HG03135 (cell line): ENCODE measurements at regions not wholly inside any gene's neighbourhood (a gene's known extent, or its start where the extent isn't known, plus 50 kb on each side); places are given as distances from the start of the nearest gene placed in this dataset.

ENCODE experiments used
- ATAC-seq: cut with Tn5 transposase; IDR thresholded peaks from one replicate; pipeline ENCODE4 v1.9.1; 2021; ENCODE audit warnings: mild to moderate bottlenecking, moderate library complexity; ENCODE audit not compliant: unreplicated experiment

- ATAC-seq, result no peak
Measured at GRCh38 chr15:47824147-47824546, 106.8 kb downstream of the SEMA6D start.

GRCh38 chr15:47829667-47830066, 112.4 kb downstream of the SEMA6D start:
- no peak for ATAC-seq

- ATAC-seq, result no peak
Measured at GRCh38 chr15:47834093-47834492, 116.8 kb downstream of the SEMA6D start.

GRCh38 chr15:47839233-47839825, 122.0 kb downstream of the SEMA6D start:
- no peak for ATAC-seq

GRCh38 chr15:47843124-47843663, 125.9 kb downstream of the SEMA6D start:
- no peak for ATAC-seq

- ATAC-seq, result no peak
Measured at GRCh38 chr15:47844437-47844836, 127.1 kb downstream of the SEMA6D start.

GRCh38 chr15:47846128-47846868, 129.0 kb downstream of the SEMA6D start:
- ATAC-seq, result no peak

GRCh38 chr15:47846876-47847275, 129.6 kb downstream of the SEMA6D start:
- ATAC-seq, result no peak

GRCh38 chr15:47856071-47856470, 138.8 kb downstream of the SEMA6D start:
- no peak for ATAC-seq

- ATAC-seq, result no peak
Measured at GRCh38 chr15:47857014-47857775, 139.9 kb downstream of the SEMA6D start.

GRCh38 chr15:47857776-47858167, 140.5 kb downstream of the SEMA6D start:
- ATAC-seq, result no peak

- no peak for ATAC-seq
Measured at GRCh38 chr15:47861111-47861903, 144.0 kb downstream of the SEMA6D start.

GRCh38 chr15:47862402-47862801, 145.1 kb downstream of the SEMA6D start:
- peak; percentile 68 for ATAC-seq

- no peak for ATAC-seq
Measured at GRCh38 chr15:47866446-47866845, 149.1 kb downstream of the SEMA6D start.

- no peak for ATAC-seq
Measured at GRCh38 chr15:47870300-47870955, 153.1 kb downstream of the SEMA6D start.

GRCh38 chr15:47870956-47871625, 153.8 kb downstream of the SEMA6D start:
- no peak for ATAC-seq

- no peak for ATAC-seq
Measured at GRCh38 chr15:47872208-47872607, 154.9 kb downstream of the SEMA6D start.

- ATAC-seq, result no peak
Measured at GRCh38 chr15:47872869-47873432, 155.6 kb downstream of the SEMA6D start.

GRCh38 chr15:47876986-47877385, 159.7 kb downstream of the SEMA6D start:
- ATAC-seq, result no peak
